ENCODE measurements at regions not wholly inside any gene's neighbourhood (a gene's known extent, or its start where the extent isn't known, plus 50 kb on each side); places are given as distances from the start of the nearest gene placed in this dataset.
A peak's percentile ranks its signal among the peaks of the same experiment; 100 is the strongest.

- intact Hi-C loops (cut with DNase I; ENCODE audit: low total_unique reads) = no loop called here
- 40 to 53% (median 47%) methylated on average over 10 of the region's 10 CpGs for WGBS, 5 donors
- Histone ChIP-seq H3K27me3 (peaks cover 0 to 30% (median 0%) of the 10 kb centered on the region in 3 donors), H3K4me1 (peaks cover 0 to 12% (median 0%) of the 10 kb centered on the region in 4 donors), H3K36me3 (no peaks in the 10 kb centered on the region), H3K27ac (peak overlapping the region in 2 of 5 donors; percentile 22 to 31), H3K9me3 (no peaks in the 10 kb centered on the region), H3K4me3 (no peak overlapping the region)
- DNase-seq = peak in 1 of 2 donors; percentile 77
- no peak for TF ChIP-seq CTCF (IDR thresholded peaks at IDR 0.05)
- TF ChIP-seq POLR2A (IDR thresholded peaks at IDR 0.05) = no peak
- no peak for TF ChIP-seq EP300 (IDR thresholded peaks at IDR 0.05)
- no peak for TF ChIP-seq POLR2AphosphoS5 (IDR thresholded peaks at IDR 0.05)
Measured at GRCh38 chr14:101004954-101005353, 101.4 kb upstream of the RTL1 start.

GRCh38 chr14:101005447-101005846 lies 101.9 kb upstream of the RTL1 start:
- intact Hi-C loops (cut with DNase I; ENCODE audit: low total_unique reads) = no loop called here
- Histone ChIP-seq H3K36me3 (no peaks in the 10 kb centered on the region), H3K4me3 (no peak overlapping the region), H3K4me1 (peaks cover 0 to 12% (median 0%) of the 10 kb centered on the region in 4 donors), H3K27ac (peak overlapping the region in 2 of 5 donors; percentile 22 to 31), H3K27me3 (peaks cover 0 to 30% (median 0%) of the 10 kb centered on the region in 3 donors), H3K9me3 (no peaks in the 10 kb centered on the region)
- TF ChIP-seq POLR2AphosphoS5 (IDR thresholded peaks at IDR 0.05) (no peak), EP300 (IDR thresholded peaks at IDR 0.05) (no peak), POLR2A (IDR thresholded peaks at IDR 0.05) (no peak), CTCF (IDR thresholded peaks at IDR 0.05) (no peak)
- WGBS, 5 donors = 60 to 81% (median 74%) methylated on average over 10 of the region's 10 CpGs
- no peak for DNase-seq

- WGBS, 5 donors = 70 to 78% (median 75%) methylated on average over 8 to 9 of the region's 9 CpGs
- intact Hi-C loops (cut with DNase I; ENCODE audit: low total_unique reads) = no loop called here
Measured at GRCh38 chr14:101006008-101006407, 102.5 kb upstream of the RTL1 start.

GRCh38 chr14:101007004-101007614 lies 103.6 kb upstream of the RTL1 start:
- no peak overlapping the region for H3K4me3 ChIP-seq
- peaks cover 0 to 30% (median 0%) of the 10 kb centered on the region in 3 donors for H3K27me3 ChIP-seq
- TF ChIP-seq EP300 (IDR thresholded peaks at IDR 0.05) = no peak
- no peak for TF ChIP-seq CTCF (IDR thresholded peaks at IDR 0.05)
- TF ChIP-seq POLR2A (IDR thresholded peaks at IDR 0.05) = no peak
- no peak for TF ChIP-seq POLR2AphosphoS5 (IDR thresholded peaks at IDR 0.05)
- H3K9me3 ChIP-seq = peaks cover 0 to 10% (median 1%) of the 10 kb centered on the region in 4 donors
- H3K27ac ChIP-seq = no peak overlapping the region
- peaks cover 0 to 12% (median 0%) of the 10 kb centered on the region in 4 donors for H3K4me1 ChIP-seq
- DNase-seq = no peak
- no peaks in the 10 kb centered on the region for H3K36me3 ChIP-seq
- WGBS, 5 donors = 80 to 94% (median 83%) methylated on average over 13 of the region's 13 CpGs
- intact Hi-C loops (cut with DNase I; ENCODE audit: low total_unique reads) = no loop called here

More at GRCh38 chr14:101006008-101006407, 102.5 kb upstream of the RTL1 start:
- no peak for DNase-seq
- no peak overlapping the region for H3K4me3 ChIP-seq
- peaks cover 0 to 30% (median 0%) of the 10 kb centered on the region in 3 donors for H3K27me3 ChIP-seq
- H3K36me3 ChIP-seq = no peaks in the 10 kb centered on the region
- no peak for TF ChIP-seq EP300 (IDR thresholded peaks at IDR 0.05)
- TF ChIP-seq POLR2A (IDR thresholded peaks at IDR 0.05) = no peak
- TF ChIP-seq CTCF (IDR thresholded peaks at IDR 0.05) = no peak
- no peak for TF ChIP-seq POLR2AphosphoS5 (IDR thresholded peaks at IDR 0.05)
- H3K27ac ChIP-seq = no peak overlapping the region
- H3K4me1 ChIP-seq = peaks cover 0 to 12% (median 0%) of the 10 kb centered on the region in 4 donors
- H3K9me3 ChIP-seq = no peaks in the 10 kb centered on the region
